D341Med (cell line): ENCODE measurements at regions not wholly inside any gene's neighbourhood (a gene's known extent, or its start where the extent isn't known, plus 50 kb on each side); places are given as distances from the start of the nearest gene placed in this dataset.
A peak's percentile ranks its signal among the peaks of the same experiment; 100 is the strongest.
"Not testable (repeated sequence)": the region's sequence is repeated elsewhere in the genome, so short reads cannot be mapped to it uniquely, and the experiment has no call there.

Experiments
- DNase-seq: peaks from one replicate; pipeline ENCODE4 v3.0.0; 2012; ENCODE audit warnings: low spot score

DNA sequence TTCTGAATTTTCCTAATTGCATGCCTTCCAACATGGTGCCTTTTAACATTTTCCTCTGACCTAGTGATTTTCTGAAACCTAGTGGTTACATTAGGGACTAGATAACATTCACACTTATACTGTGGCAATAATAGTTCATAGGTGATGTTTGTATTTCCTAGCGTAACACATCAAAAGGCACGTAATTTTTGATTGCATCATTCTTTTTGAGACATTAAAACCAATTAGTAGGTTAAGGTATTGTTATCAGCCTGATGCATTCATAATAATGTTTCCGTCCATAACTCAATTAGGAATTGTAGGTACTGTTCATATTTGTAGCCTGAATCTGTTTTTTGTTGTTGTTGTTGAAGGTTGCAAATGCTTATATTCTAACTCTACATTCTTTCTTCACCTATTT lies 192.4 kb downstream of the ANXA1 start:
- DNase-seq, result no peak

DNA sequence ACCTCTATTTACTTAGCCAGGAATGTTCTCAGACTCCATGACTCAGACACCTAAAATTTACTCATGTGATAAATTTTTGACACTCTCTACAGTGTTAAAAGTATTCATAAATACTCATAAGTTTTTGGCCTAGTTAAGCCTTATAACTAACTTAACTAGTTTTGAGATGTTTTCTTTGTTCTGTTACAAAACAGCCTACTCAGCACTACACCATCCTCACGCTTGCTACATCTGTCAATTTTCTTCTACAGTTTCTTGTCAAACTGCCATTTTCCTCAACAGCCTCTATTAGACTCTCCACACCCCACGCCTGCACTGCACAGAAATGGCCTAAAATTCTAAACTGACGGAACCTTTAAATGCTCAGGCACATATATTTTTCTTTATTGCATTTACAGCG lies 195.5 kb downstream of the ANXA1 start:
- no peak for DNase-seq

DNA sequence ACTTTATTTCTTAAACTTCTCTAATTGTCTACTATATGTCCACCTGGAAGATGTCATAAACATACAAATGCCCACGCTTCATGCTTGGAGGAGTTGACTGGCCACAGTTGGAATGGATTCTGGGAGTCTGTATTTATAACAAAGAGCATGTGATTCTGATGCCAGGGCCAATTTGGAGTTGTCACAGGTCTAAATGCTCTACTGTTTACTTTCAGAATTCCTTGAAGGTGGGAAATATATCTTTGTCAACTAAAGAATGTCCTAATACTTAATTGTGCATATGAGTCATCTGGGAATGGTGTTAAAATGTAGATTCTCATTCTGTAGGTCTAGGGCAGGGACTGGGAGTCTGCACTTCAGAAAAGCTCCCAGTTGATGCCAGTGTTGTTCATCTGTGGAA lies 196.1 kb downstream of the ANXA1 start:
- DNase-seq, result no peak

DNA sequence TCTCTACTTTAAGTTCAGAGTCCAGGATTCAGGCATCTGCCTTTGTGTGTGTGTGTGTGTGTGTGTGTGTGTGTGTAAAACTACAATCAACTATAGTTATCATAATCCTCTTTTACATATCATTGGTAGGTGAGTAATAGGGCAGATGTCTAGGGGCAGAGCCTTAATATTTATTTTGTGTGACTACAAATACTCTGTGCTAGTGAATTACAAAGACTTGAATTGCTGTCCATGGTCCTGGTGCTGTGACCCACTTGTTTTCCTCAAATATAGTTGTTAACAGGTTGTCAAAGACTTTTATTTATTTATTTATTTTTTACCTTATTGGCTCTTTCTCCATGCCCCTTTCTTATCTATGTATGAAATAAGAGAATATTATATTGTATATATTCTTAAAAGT lies 196.8 kb downstream of the ANXA1 start:
- DNase-seq, result no peak

DNA sequence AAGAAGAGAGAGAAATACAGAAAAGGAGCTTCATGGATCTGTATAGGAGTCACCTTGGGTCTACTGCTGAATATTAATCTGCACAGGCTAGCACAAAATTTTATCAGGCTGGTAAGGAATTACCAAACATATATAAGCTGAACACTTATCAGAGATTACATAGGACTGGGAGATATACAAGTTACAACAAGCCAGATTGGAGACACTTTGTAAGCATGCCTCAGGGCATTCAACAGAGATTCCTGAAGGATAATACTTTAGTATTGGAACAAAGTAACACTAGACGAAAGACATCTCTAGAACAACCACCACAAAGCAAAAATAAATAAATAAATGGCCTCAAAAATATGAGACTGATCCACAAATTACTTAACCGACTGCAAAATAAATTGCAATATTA lies 197.8 kb downstream of the ANXA1 start:
- DNase-seq, result no peak

DNA sequence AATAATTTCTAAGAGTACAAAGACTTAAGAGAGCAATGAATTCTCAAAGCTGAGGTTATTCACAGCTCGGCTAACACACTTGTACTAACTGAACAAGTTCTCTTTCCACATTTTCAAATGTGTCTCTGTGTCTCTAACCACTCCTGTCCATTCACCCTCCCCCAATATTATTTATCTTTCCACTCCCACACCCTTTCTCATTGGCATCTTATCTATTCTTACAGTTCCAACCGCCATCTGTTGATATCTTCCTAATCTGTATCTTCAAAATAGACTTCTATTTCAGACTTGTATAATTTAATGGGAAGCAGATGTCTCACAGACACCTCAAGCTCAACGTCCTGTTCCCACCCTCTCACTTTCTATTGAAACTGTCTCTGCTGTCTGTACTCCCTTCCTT lies 205.9 kb downstream of the ANXA1 start:
- DNase-seq, result no peak

DNA sequence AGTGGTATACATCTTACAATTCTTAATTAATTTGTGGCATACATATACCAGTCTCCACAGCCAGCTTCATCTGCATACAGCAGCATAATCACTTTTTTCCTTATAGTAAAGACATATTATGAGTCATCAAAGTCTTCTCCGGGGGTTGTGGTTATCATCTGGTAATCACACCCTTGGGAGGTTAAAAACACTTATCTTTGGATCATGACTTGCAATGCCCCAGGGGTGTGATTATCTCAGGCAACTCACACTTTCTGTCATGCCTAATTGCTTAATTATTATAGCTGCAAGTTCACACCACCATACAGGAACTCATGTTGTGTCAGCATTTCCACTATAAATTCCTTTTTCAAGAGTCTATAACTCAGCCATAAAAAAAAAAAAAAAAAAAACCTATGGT lies 218.4 kb downstream of the ANXA1 start:
- peak; percentile 53 for DNase-seq

DNA sequence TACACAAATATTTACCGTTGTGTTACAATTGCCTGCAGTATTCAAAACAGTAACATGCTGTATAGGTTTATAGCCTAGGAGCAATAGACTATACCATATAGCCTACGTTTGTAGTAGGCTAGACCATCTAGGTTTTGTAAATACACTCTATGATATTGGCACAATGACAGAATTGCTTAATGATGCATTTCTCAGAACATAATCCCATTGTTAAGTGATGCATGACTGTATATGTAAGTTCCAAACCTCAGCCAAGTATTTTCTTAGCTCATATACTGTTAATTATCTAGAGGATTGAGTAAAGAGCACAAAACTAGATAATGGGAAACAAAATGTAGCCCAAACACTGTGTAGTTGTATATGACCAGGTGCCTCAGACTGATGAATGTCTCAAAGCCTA lies 220.1 kb downstream of the ANXA1 start:
- no peak for DNase-seq

DNA sequence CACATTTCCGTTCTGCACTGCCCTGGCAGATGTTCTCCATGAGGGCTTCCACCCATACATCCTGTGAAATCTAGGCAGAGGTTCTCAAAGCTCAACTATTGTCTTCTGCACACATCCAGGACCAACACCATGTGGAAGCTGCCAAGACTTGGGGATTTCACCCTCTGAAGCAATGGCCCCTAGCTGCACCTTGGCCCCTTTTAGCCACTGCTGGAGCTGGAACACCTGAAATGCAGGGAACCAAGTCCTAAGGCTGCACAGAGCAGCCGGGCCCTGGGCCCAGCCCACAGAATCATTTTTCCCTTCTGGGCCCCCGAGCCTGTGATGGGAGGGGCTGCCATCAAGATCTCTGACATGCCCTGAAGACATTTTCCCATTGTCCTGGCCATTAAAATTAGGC lies 228.7 kb downstream of the ANXA1 start:
- DNase-seq, result no peak

DNA sequence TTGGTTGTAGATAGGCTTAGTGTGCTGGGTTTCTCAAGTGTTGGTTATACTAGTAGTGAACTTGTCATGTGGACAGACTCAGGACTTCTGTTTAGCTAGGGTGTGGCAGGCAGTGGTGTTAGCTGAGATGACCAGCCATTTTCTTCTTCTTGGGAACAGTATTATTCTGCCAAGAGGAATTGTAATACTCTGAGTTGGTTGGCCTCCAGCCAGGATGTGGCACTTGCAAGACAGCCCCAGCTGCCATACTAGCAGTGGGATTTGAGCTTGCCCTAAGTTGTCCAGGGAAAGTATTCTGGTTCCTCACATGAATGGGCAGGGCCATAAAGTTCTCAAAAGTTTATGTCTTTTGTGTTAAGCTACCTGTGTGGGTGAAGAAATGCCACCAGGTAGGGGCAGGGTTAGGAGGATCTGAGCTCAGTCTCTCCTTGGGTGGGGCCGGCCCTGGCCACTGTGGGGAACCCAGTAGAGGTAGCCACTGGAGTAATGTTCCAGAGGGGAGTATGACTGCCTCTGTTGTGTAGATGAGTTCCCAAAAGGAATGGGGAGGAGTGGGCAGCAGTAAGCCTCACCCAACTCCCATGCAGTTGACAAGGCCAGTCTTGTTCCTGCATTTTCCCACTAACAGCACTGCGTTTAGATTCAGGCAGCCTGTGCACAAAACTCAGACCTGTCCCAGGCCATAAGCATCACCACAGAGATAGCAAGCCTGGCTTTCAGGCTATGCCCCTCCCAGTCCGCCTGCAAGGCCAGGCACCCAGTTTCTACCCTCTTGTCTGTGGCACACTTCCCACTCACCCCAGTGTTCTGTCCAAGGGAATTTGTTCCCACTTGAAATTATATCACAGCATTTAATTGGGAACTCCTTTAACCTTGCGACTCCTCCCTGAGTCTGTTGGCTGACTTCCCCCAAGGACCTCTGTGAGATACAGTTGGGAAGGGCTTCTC lies 250.7 kb downstream of the ANXA1 start:
- no peak for DNase-seq

DNA sequence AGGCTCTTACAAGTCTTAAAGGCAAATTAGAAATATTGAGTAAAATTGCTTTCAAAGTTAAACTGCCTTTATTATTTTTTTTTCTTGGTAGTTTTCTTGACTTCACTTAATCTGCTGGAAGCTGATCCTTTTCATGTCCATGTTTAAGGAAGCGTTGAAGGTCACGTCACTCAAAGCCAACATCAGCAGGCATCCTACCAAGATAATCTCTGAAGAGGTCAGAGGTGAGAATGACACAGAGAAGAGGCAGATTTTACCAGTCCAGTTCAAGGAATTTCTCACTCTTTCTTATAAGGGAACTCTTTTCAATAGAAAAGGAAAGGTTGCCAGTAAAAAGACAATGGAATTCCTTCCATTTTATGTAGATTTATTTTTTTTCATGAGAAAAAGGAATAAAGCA lies 259.8 kb downstream of the ANXA1 start:
- no peak for DNase-seq

DNA sequence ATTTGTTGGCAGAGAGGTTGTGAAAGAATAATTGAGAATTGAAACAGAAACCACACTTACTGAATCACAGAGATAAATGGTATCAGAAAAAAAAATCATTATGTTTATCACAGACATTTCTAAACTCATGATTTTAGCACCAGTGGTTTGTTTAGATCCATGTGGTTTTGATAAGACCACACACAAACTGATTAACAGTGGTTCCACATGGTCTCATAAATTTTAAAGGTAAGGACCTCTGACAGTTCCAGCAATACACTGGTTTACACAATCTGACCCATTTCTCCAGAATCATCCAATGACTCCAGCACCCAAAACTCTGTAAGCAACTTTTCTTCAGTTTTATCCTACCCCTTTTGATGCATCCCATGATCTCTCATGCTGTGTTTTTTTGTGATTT lies 261.2 kb downstream of the ANXA1 start:
- DNase-seq, result no peak

DNA sequence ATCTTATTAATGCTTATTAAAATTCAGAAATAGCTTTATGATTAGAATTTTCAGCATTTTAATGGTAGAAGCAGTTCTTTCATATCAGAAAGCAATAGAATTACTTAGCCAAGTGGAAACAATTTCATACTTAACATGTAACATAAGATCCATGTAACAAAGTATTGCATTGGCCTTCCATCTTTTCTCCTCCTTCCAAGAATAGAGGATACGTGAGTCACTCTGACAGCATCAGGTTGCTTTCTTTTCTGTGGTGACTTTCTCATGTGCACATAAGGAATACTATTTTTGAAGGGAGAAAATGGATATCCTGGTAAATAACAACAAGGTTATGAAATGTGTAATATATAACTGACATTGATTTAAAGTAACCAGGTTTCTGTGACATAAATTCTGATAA lies 272.2 kb downstream of the ANXA1 start:
- no peak for DNase-seq

DNA sequence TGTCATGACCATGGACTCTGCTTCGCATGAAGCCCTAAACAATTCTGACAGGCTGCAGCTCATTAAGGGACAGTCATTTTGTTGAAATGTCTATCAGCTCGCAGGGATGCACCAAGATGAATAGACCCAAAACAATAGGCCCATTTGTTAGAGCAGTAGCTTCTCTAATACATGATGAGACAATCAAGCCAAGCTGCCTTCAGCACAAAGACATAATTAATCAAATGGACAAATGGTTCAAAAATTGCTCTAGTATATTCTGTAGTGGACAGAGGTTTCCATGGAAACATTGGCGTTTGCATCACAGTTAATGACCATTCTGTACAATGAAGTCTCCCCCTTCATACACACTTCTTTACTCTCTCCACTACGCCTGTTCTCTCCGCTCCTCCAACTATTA lies 274.6 kb downstream of the ANXA1 start:
- DNase-seq, result no peak

DNA sequence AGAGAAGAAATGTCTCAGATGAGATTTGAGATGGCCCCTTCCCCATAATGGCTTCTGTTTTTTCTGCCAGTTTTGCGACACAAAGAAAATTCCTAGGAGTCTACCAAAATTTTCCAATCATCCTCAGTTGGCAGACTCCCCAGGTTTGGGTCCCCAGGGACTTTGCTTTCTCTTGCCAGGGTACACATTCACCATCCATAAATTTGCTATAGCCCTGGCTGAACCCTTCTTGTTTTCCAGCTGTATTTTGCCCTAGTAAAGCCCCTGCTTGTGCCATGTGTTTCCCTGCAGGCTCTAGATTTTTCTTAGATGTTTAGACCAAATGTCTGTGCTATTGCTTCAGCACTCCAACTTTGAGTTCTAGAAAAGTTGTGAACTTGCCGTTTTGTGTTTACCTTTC lies 283.2 kb downstream of the ANXA1 start:
- no peak for DNase-seq

DNA sequence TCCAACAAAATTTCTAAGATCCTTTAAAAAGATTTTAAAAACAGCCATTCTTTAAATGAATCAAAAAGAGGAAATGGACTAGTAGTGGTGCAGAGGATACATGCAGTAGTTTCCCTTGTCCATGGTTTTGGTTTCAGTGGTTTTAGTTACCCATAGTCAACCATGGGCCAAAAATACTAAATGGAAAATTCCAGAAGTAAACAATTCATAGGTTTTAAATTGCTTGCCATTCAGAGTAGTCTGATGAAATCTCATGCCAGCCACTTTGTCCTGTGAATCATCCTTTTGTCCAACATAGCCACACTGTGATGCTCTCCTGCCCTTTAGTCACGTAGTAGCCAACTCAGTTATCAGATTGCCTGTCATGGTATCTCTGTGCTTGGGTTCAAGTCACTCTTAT lies 286.1 kb downstream of the ANXA1 start:
- DNase-seq, result no peak

DNA sequence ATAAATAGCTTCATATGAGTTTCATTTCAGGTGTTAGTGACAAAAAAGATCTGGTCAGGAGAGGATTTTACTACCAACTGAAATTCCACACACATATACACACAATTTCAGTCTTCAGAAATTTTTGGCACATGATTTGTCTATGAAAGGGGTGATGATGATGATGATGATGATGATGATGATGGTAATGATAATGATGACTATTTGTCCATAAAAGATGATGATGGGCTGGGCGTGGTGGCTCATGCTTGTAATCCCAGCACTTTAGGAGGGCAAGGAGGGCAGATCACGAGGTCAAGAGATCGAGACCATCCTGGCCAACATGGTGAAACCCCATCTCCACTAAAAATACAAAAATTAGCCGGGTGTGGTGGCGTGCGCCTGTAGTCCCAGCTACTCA lies 288.2 kb downstream of the ANXA1 start:
- DNase-seq, result not testable (repeated sequence)

DNA sequence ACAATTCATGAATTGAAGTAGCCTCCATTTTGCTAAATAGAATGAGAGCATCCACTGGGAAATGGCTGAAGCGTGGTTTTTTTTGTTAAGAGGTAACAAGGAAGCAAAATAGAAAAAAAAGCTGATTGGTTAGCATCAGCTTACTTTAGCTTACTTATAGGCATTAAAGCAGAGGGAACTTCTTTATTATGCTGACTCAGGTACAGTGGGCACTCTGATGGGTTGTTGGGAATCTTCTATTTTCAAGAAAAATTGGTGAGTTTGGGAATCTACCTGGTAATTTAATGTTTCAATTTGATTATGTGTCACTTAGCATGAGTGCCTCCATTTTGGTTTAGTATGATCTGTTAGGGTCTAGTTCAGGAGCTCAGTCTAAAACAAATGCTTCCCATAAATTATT lies 289.6 kb downstream of the ANXA1 start:
- DNase-seq, result no peak

DNA sequence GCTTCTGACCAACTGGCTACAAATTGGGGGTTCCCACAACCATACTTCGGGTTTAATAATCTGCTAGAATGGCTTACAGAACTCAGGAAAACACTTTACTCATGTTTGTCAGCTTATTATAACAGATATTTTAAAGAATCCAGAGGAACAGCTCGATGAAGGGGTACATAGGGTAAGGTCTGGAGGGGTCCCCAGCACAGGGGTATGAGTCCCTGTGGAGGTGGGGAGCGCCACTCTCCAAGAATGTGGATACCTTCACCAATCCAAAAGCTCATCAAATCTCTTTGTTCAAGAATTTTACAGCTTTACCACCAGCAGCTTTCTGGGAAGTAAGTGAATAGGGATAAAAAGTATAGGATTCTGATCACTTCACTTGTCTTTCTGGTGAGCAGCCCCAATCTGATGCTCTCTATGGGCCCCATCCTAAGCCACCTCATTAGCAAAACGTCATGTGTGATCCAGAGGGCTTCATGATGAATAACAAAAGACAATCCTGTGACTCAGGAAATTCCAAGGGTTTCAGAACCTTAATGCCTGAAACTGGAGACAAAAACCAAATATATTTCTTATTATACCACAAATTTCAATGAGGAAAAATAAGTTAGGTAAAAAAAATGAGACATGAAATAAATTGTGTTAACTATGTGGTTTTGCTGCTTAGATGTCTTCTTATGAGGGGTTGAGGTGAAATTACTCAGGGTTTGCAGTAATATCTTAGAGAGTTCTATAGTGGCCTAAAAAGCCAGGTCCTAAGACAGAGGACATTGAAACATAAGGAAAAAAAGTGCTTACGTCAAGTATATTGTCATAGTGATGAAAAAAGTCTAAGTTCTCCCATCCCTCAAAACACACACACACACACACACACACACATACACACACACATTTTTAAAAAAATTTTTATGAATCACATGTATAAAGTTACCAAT lies 290.5 kb downstream of the ANXA1 start:
- DNase-seq, result no peak

DNA sequence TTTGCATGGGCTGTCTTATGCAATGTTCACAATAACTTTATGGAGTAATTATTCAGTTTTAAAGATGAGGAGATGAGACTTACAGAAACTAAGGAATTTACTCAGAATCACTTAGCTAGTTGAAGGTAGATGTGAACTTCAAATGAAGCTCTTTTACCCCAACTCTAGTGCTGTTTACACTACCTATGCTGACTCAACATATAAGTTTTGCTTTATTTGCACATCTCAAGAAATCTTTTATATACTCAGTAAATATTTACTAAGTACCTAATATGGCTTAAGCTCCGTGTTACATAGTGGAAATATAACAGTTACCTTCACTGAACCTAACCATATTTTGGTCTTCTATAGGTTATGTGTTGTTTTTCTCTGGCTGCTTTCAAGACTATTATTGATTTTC lies 293.2 kb downstream of the ANXA1 start:
- DNase-seq, result no peak

DNA sequence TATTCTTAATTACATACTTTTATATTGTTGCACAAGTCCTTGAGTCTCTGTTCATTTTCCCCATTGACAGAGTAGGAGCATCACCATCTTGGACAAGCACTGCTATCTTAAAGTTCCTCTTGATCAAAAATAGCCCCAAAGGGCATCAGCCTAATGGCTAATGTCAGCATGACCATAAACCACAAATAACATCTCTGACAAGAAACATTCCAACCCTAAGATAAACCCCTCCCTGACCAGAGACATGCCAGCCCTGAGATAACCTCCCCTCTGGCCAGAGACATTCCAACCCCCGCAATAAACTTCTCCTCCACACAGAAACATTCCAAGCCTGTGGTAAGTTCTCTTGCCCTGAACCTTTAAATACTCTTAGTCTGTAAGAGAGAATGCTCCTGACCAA lies 293.7 kb downstream of the ANXA1 start:
- DNase-seq, result not testable (repeated sequence)

DNA sequence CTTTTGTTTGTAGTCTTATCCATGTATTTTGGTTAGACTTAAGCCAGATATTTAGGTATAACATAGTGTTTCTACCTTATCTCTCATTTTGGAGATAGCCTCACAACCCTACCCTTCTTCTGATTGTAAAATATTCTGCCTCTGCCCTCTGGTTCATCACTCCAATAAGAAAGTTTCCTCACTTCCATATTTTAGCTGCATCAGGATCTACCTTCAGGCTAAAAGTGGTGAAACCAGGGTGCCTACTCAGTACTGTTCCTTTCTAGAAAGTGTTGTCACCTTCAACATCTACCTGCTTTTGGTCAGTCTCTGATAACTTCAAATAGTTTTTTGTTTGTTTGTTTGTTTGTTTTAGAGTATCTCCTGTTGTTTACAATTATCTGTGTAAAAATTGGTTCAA lies 294.6 kb downstream of the ANXA1 start:
- DNase-seq, result no peak

DNA sequence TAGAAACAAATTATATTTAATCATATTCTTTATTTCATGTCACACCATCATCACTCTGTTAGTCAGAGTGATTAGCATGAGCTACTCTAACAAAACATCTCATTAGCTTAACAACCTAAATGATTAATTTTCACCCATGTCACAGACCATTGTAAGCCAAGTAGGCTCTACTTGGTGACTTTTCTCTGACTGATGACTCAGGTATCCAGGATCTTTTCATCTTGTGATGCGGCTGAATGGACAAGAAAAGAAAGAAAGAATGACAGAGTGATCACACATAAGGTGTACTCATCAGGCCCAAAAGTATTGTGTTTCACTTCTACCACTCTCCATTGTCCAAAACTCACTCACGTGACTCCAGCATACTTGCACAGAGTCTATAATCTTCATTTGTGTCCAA lies 299.3 kb downstream of the ANXA1 start:
- no peak for DNase-seq
